ENCODE measurements at regions not wholly inside any gene's neighbourhood (a gene's known extent, or its start where the extent isn't known, plus 50 kb on each side); places are given as distances from the start of the nearest gene placed in this dataset.

DNA sequence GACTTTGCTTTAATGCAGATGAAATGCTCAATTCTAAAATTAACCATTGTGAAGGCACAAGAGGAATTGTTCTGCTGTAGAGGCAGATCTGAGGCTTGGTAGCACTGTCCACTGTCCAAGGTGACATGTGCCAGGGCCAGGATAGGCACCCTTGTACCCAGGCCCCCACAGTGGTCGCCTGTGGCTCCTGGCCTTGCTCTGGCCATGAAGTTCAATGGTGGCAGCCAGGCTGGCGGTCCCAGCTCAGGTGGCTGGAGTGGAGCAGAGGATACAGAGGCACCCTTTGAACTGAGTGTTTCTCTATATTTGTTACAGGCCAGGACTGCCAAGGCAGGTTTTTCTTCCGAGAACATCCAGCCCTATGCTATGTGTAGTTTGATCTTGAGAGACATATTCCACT, 102.6 kb downstream of the PTGS2 start:
- no peaks in the 10 kb centered on the region for H3K9me3 ChIP-seq (ENCODE audit: control insufficient read depth, low read length)
- no peak for DNase-seq
- no peak overlapping the region for H3K4me3 ChIP-seq (ENCODE audit: low read length)
- 94% methylated on average over 3 of the region's 3 CpGs for WGBS
- no peak for ATAC-seq
- no peak overlapping the region for H3K27ac ChIP-seq (ENCODE audit: low read length)
- no peaks in the 10 kb centered on the region for H3K27me3 ChIP-seq (ENCODE audit: control insufficient read depth, insufficient read depth)
- intact Hi-C loops (cut with DNase I), result no loop called here
- no peaks in the 10 kb centered on the region for H3K4me1 ChIP-seq (ENCODE audit: control insufficient read depth, insufficient read depth, low read length)

DNA sequence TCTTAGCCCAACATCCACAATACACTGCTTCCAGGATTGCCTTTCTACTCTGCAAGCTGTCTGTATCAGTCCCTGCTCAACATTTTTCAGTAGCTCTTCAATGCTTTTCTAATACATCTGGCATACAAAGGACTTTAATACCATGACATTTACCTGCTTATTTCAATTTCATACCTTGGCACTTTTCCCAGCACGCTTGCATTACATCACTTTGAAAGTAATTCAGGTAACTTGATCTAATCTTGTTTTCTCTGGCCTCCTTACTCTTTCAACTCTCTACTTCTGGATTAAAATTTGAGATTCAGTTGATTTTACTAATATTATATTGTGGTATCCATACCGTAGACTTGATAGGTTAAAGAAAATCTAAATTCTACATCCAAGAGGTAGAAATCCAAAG, 103.0 kb downstream of the PTGS2 start:
- WGBS, result 93% methylated on average over 2 of the region's 2 CpGs
- no peaks in the 10 kb centered on the region for H3K9me3 ChIP-seq (ENCODE audit: control insufficient read depth, low read length)
- intact Hi-C loops (cut with DNase I), result no loop called here
- ATAC-seq (no peak), DNase-seq (no peak)
- no peak overlapping the region for H3K27ac ChIP-seq (ENCODE audit: low read length)
- no peaks in the 10 kb centered on the region for H3K4me1 ChIP-seq (ENCODE audit: control insufficient read depth, insufficient read depth, low read length)
- no peak overlapping the region for H3K4me3 ChIP-seq (ENCODE audit: low read length)
- H3K27me3 ChIP-seq (ENCODE audit: control insufficient read depth, insufficient read depth), result no peaks in the 10 kb centered on the region

DNA sequence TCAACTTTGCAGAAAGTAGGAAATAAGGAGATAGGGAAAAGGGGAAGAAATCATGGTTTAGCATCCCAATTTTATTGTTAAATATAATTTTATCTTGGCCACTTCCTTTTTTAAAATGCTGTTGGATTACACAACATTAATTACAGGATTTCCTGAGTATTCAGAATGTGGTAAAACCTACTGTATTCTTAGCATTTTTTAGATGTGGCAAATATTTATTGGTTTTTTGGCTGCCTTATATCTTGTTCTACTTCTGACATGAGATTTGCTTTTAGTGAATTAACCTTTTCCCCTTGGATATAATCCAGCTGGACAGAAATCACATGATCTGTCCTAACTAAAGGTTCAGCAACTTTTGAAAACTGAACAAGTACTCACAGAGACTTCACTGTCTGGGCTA, 104.9 kb downstream of the PTGS2 start:
- intact Hi-C loops (cut with DNase I), result no loop called here
- Histone ChIP-seq H3K9me3 (ENCODE audit: control insufficient read depth, low read length) (no peaks in the 10 kb centered on the region), H3K27ac (ENCODE audit: low read length) (no peak overlapping the region), H3K4me3 (ENCODE audit: low read length) (no peak overlapping the region), H3K4me1 (ENCODE audit: control insufficient read depth, insufficient read depth, low read length) (no peaks in the 10 kb centered on the region), H3K27me3 (ENCODE audit: control insufficient read depth, insufficient read depth) (no peaks in the 10 kb centered on the region)
- no peak for ATAC-seq
- DNase-seq, result no peak

DNA sequence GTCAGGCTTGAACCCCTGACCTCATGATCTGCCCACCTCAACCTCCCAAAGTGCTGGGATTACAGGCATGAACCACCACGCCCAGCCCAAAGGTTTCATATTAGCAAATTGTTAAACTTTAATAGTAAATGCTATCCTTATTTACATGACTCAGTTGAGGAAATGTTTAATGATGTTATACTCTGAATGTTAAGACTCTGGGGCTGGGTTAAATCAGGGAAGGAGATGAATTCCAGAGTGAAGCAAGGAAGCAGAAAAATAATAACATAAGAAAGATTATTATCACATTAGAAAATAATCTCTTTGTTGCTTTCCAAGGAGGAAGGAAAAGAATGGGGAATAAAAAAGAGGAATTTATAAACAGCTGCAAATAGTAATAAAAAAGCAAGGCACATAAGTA, 105.3 kb downstream of the PTGS2 start:
- DNase-seq (no peak), ATAC-seq (no peak)
- H3K27ac ChIP-seq (ENCODE audit: low read length), result no peak overlapping the region
- no peaks in the 10 kb centered on the region for H3K27me3 ChIP-seq (ENCODE audit: control insufficient read depth, insufficient read depth)
- H3K9me3 ChIP-seq (ENCODE audit: control insufficient read depth, low read length), result no peaks in the 10 kb centered on the region
- no peak overlapping the region for H3K4me3 ChIP-seq (ENCODE audit: low read length)
- no peaks in the 10 kb centered on the region for H3K4me1 ChIP-seq (ENCODE audit: control insufficient read depth, insufficient read depth, low read length)
- intact Hi-C loops (cut with DNase I), result no loop called here
- 71% methylated on average over 1 of the region's 1 CpG for WGBS

DNA sequence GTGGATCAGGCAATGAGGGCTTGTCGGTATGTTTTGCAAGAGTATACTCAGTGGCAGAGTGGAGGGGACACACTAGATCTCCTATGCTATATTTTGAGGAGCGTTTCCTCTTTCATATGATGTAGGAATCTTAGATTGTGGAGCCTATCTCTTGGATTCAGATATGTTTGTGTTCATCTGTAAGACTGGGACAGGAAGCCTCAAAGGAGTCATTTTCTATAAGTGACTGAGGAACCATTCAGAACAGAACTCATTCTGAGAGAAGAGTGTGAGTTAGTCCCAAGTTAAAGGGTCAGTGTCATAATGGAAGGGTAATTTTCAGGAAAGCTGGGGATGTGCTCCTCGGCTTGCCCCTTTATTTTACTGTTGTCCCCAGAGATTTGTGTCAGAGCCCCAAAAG, 107.7 kb downstream of the PTGS2 start:
- H3K4me1 ChIP-seq (ENCODE audit: control insufficient read depth, insufficient read depth, low read length), result no peaks in the 10 kb centered on the region
- ATAC-seq, result no peak
- intact Hi-C loops (cut with DNase I), result no loop called here

DNA sequence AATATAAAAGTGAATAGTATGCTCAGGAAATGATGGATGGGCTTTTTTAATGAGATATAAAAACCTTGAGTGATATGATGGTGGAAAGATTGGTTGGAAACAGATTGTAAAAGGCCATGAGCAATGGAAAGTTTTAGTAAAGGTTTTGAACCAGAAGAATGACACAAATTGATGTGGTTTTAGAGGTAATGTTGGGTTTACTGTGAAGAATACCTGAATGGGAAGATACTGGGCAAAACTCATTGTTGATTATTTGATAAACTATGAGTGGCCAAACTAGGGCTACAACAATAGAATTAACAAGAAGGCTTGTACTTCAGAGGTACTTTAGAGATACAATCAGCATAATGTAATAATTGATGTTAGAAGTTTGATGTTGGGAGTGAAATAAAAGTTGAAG, 108.5 kb downstream of the PTGS2 start:
- H3K4me1 ChIP-seq (ENCODE audit: control insufficient read depth, insufficient read depth, low read length), result no peaks in the 10 kb centered on the region
- H3K9me3 ChIP-seq (ENCODE audit: control insufficient read depth, low read length), result no peaks in the 10 kb centered on the region
- H3K4me3 ChIP-seq (ENCODE audit: low read length), result no peak overlapping the region
- no peak overlapping the region for H3K27ac ChIP-seq (ENCODE audit: low read length)
- DNase-seq, result no peak
- intact Hi-C loops (cut with DNase I), result no loop called here
- no peak for ATAC-seq
- no peaks in the 10 kb centered on the region for H3K27me3 ChIP-seq (ENCODE audit: control insufficient read depth, insufficient read depth)

More for the DNA sequence above, 107.7 kb downstream of the PTGS2 start:
- Histone ChIP-seq H3K4me3 (ENCODE audit: low read length) (no peak overlapping the region), H3K27ac (ENCODE audit: low read length) (no peak overlapping the region), H3K27me3 (ENCODE audit: control insufficient read depth, insufficient read depth) (no peaks in the 10 kb centered on the region), H3K9me3 (ENCODE audit: control insufficient read depth, low read length) (no peaks in the 10 kb centered on the region)
- 89% methylated on average over 3 of the region's 3 CpGs for WGBS
- no peak for DNase-seq

DNA sequence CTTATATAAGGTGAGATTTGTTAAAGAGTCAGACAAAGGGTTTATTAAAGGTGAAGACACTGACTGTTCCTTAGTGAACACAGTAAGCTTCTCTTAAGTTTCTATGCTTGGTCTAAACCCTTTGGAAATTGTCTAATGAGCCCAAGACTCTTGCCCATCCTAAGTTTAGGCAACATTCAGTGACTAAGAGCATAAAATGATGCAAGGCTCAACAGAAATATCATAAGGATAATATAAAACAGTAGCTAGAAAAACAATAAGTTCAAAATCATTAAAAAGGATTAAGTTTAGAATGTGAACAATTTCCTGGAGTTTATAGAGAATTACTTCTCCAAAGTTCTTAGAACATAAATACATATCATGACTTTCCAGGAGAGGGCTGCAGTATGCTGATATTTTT, 108.9 kb upstream of the PDC start:
- no peak for ATAC-seq
- Histone ChIP-seq H3K9me3 (ENCODE audit: control insufficient read depth, low read length) (no peaks in the 10 kb centered on the region), H3K27ac (ENCODE audit: low read length) (no peak overlapping the region), H3K4me1 (ENCODE audit: control insufficient read depth, insufficient read depth, low read length) (no peaks in the 10 kb centered on the region), H3K27me3 (ENCODE audit: control insufficient read depth, insufficient read depth) (no peaks in the 10 kb centered on the region), H3K4me3 (ENCODE audit: low read length) (no peak overlapping the region)
- intact Hi-C loops (cut with DNase I), result no loop called here
- DNase-seq, result no peak

DNA sequence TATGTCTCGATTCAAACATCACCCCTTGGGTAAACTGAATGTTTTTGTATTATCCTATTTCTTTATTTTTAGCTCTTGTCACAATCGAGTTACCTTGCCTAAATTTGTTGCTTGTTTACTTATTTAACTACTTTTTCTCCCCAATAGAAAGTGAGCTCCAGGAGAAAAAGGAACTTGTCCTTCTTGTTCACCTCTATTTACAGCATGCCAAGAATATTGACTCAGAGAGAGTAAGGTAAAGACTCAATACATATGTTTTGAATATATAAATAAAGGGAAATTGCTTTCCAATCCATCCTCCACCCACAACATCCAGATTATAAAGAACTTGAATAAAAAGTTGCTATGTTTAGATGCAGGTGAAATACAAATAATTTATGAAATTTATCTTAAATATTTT, 107.3 kb upstream of the PDC start:
- DNase-seq (no peak), ATAC-seq (no peak)
- intact Hi-C loops (cut with DNase I), result no loop called here
- H3K4me3 ChIP-seq (ENCODE audit: low read length), result no peak overlapping the region
- WGBS, result 68% methylated on average over 2 of the region's 2 CpGs
- no peak overlapping the region for H3K27ac ChIP-seq (ENCODE audit: low read length)
- no peaks in the 10 kb centered on the region for H3K4me1 ChIP-seq (ENCODE audit: control insufficient read depth, insufficient read depth, low read length)
- H3K27me3 ChIP-seq (ENCODE audit: control insufficient read depth, insufficient read depth), result no peaks in the 10 kb centered on the region
- no peaks in the 10 kb centered on the region for H3K9me3 ChIP-seq (ENCODE audit: control insufficient read depth, low read length)

DNA sequence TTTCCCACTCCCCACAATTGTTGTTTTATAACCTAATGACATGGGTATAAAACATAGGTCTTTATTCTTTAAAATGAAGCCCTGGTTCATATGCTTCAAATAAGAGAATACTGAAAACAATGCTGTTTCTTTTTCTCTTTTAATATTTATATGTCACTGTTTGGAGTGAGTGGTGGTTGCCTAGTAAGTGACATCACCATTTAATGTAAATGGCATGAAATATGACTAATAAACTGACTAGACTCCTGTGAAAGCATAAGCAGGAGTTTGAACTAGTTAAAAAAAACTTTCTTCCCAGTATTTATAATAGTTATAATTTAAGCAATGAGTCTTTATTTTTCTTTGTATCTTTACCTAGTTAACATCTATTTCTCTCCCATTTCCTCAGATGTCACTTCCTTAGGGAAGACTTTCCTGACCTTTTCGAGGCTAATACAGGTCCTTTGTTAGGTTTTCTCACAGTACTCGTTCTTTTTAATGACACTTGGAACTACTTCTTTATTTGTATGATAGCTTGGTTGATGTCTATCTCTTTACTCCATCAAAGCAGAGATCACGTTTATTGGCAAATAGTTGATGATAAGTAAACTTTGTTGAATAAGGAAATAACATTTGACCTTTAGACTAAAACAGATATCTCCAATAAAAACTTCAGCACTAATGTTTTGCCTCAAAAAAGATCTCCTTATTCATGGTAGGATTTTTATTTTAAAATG, 105.4 kb upstream of the PDC start:
- Histone ChIP-seq H3K4me1 (ENCODE audit: control insufficient read depth, insufficient read depth, low read length) (no peaks in the 10 kb centered on the region), H3K9me3 (ENCODE audit: control insufficient read depth, low read length) (no peaks in the 10 kb centered on the region), H3K27ac (ENCODE audit: low read length) (no peak overlapping the region), H3K27me3 (ENCODE audit: control insufficient read depth, insufficient read depth) (no peaks in the 10 kb centered on the region), H3K4me3 (ENCODE audit: low read length) (no peak overlapping the region)
- WGBS, result 52% methylated on average over 3 of the region's 3 CpGs
- intact Hi-C loops (cut with DNase I), result no loop called here
- no peak for DNase-seq
- ATAC-seq, result no peak

DNA sequence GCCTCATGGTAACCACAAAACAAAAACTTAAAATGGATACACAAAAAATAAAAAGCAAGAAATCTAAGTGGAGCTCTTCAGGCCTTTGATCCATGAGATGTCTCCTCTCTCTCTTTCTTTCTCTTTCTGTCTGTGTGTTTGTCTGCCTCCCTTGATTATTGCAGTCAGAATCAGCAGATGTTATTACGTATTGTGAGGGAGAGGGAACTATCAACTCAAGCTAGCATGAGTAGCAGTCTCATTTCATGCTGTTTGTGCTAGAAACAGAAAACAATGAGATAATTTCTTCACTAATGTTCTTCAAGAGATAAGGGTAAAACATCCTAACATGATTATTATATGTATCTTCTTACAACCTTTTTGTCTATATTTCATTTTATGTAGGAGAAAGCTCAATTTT, 103.7 kb upstream of the PDC start:
- DNase-seq (no peak), ATAC-seq (no peak)
- WGBS, result 51% methylated on average over 1 of the region's 1 CpG
- Histone ChIP-seq H3K27me3 (ENCODE audit: control insufficient read depth, insufficient read depth) (no peaks in the 10 kb centered on the region), H3K9me3 (ENCODE audit: control insufficient read depth, low read length) (no peaks in the 10 kb centered on the region), H3K4me3 (ENCODE audit: low read length) (no peak overlapping the region), H3K4me1 (ENCODE audit: control insufficient read depth, insufficient read depth, low read length) (no peaks in the 10 kb centered on the region), H3K27ac (ENCODE audit: low read length) (no peak overlapping the region)
- intact Hi-C loops (cut with DNase I), result no loop called here

DNA sequence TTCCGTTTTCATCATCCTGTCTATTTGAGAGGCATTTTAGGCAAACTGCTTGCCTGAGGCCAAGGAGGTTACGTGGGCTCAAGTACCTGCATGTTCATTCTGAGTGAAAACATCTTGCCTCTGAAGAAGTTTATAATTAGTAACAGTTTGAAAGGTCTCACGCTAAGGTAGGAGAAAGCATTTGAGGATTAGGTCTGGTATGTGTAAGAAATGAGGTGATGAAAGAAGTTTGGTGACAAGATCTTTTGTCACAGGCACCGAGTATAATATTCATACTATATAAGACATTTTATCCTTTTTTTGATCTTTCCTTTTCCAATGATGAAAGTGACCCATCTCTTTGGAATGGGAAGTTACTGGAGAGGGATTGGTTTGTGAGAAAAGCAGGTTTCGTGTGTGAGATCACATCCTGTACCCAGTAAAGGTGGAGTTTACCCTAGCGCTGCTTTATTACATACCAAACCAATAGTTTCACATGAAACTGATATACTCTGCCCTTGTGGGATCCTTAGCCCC, 98.7 kb upstream of the PDC start:
- Histone ChIP-seq H3K27ac (ENCODE audit: low read length) (no peak overlapping the region), H3K4me1 (ENCODE audit: control insufficient read depth, insufficient read depth, low read length) (no peaks in the 10 kb centered on the region), H3K27me3 (ENCODE audit: control insufficient read depth, insufficient read depth) (no peaks in the 10 kb centered on the region), H3K9me3 (ENCODE audit: control insufficient read depth, low read length) (no peaks in the 10 kb centered on the region), H3K4me3 (ENCODE audit: low read length) (no peak overlapping the region)
- intact Hi-C loops (cut with DNase I), result no loop called here
- DNase-seq, result no peak
- 65% methylated on average over 6 of the region's 6 CpGs for WGBS
- ATAC-seq, result no peak

DNA sequence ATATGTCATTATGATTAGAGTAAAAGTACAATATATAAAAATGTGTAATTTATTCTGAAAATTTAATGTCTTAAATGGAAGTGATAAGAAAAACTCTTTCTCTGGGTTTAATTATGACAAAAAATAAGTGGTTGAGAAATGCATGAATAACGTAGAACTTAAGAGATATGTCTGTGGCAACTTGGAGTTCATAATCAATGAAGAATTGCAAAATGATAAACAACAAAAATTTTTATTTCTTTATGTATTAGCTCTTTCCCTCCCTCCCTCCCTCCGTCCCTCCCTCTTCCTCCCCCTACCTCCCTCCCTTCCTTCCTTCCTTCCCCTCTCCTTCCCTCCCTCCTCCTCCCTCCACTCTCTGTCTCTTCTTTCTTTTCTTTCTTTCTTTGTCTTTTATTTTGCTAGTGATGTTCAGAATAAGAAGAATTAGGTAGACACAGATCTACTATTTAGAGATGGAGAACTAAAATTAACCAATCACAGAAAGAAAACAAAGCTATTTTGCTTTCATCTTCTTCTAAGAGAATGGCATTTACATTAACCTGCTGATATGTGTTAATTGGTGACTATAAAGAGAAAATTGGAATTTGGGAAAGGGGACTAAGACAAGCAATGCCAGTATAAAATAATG, 96.3 kb upstream of the PDC start:
- intact Hi-C loops (cut with DNase I), result no loop called here
- no peak overlapping the region for H3K4me3 ChIP-seq (ENCODE audit: low read length)
- 57% methylated on average over 2 of the region's 2 CpGs for WGBS
- no peaks in the 10 kb centered on the region for H3K4me1 ChIP-seq (ENCODE audit: control insufficient read depth, insufficient read depth, low read length)
- no peak overlapping the region for H3K27ac ChIP-seq (ENCODE audit: low read length)
- H3K9me3 ChIP-seq (ENCODE audit: control insufficient read depth, low read length), result no peaks in the 10 kb centered on the region
- H3K27me3 ChIP-seq (ENCODE audit: control insufficient read depth, insufficient read depth), result no peaks in the 10 kb centered on the region
- DNase-seq, result no peak
- ATAC-seq, result no peak
